H9 (cell line): ENCODE measurements at regions not wholly inside any gene's neighbourhood (a gene's known extent, or its start where the extent isn't known, plus 50 kb on each side); places are given as distances from the start of the nearest gene placed in this dataset.

ENCODE experiments used
- DNase-seq: peaks from one replicate; pipeline ENCODE4 v3.0.0-alpha.2; 2017
- H2AFZ ChIP-seq: one replicate; pipeline ENCODE4 v1.6.1; 2013; ENCODE audit warnings: mild to moderate bottlenecking, low read length, control low read depth, moderate library complexity
- H2AK5ac ChIP-seq: 2 replicates; pipeline ENCODE4 v1.6.1; 2013; ENCODE audit warnings: low read length, control low read depth, mixed read lengths; ENCODE audit not compliant: insufficient read length
- H2BK120ac ChIP-seq: one replicate; pipeline ENCODE4 v1.6.1; 2013; ENCODE audit warnings: low read depth, mild to moderate bottlenecking, low read length, control low read depth, inconsistent platforms; ENCODE audit not compliant: poor library complexity, severe bottlenecking
- H2BK12ac ChIP-seq: 2 replicates; pipeline ENCODE4 v1.6.1; 2013; ENCODE audit warnings: low read length, control low read depth, mixed read lengths, low read depth; ENCODE audit not compliant: insufficient read length
- H2BK15ac ChIP-seq: 2 replicates; pipeline ENCODE4 v1.6.1; 2013; ENCODE audit warnings: low read depth, low read length, control low read depth
- H2BK20ac ChIP-seq: one replicate; pipeline ENCODE4 v1.6.1; 2013; ENCODE audit warnings: low read depth, mild to moderate bottlenecking, low read length, control low read depth, inconsistent platforms; ENCODE audit not compliant: poor library complexity, severe bottlenecking
- H2BK5ac ChIP-seq: 2 replicates; pipeline ENCODE4 v1.6.1; 2013; ENCODE audit warnings: low read length, control low read depth, mixed read lengths; ENCODE audit not compliant: insufficient read length
- H3K14ac ChIP-seq: 2 replicates; pipeline ENCODE4 v1.6.1; 2013; ENCODE audit warnings: low read length, control low read depth; ENCODE audit not compliant: insufficient read depth
- H3K18ac ChIP-seq: 2 replicates; pipeline ENCODE4 v1.6.1; 2013; ENCODE audit warnings: low read depth, mild to moderate bottlenecking, mixed read lengths, low read length, control low read depth; ENCODE audit not compliant: insufficient read length
- H3K23ac ChIP-seq: 2 replicates; pipeline ENCODE4 v1.6.1; 2013; ENCODE audit warnings: low read length, control low read depth, mixed read lengths, low read depth; ENCODE audit not compliant: insufficient read length
- H3K23me2 ChIP-seq: 2 replicates; pipeline ENCODE4 v1.6.1; 2013; ENCODE audit warnings: low read depth, mild to moderate bottlenecking, mixed read lengths, low read length, control low read depth; ENCODE audit not compliant: insufficient read length, poor library complexity, severe bottlenecking
- H3K27ac ChIP-seq: 2 replicates; pipeline ENCODE4 v1.5.1; 2013; ENCODE audit warnings: low read length, control low read depth, mixed read lengths, low read depth; ENCODE audit not compliant: insufficient read length
- H3K27me3 ChIP-seq: 2 replicates; pipeline ENCODE4 v1.6.1; 2013; ENCODE audit warnings: low read length, control low read depth, inconsistent platforms; ENCODE audit not compliant: insufficient read depth
- H3K4ac ChIP-seq: 2 replicates; pipeline ENCODE4 v1.6.1; 2013; ENCODE audit warnings: low read depth, mild to moderate bottlenecking, control low read depth, inconsistent platforms, low read length, moderate library complexity
- H3K4me1 ChIP-seq: 2 replicates; pipeline ENCODE4 v1.6.1; 2013; ENCODE audit warnings: low read length, control low read depth, inconsistent platforms; ENCODE audit not compliant: insufficient read depth
- H3K4me2 ChIP-seq: 2 replicates; pipeline ENCODE4 v1.6.1; 2013; ENCODE audit warnings: low read length, control low read depth, mixed read lengths; ENCODE audit not compliant: insufficient read length, insufficient read depth
- H3K56ac ChIP-seq: 2 replicates; pipeline ENCODE4 v1.6.1; 2013; ENCODE audit warnings: low read depth, mild to moderate bottlenecking, mixed read lengths, low read length, control low read depth; ENCODE audit not compliant: insufficient read length
- H3K79me1 ChIP-seq: 2 replicates; pipeline ENCODE4 v1.6.1; 2013; ENCODE audit warnings: low read depth, mild to moderate bottlenecking, moderate library complexity, low read length, control low read depth, inconsistent platforms; ENCODE audit not compliant: insufficient read depth, poor library complexity, severe bottlenecking
- H3K79me2 ChIP-seq: 2 replicates; pipeline ENCODE4 v1.6.1; 2013; ENCODE audit warnings: low read length, control low read depth, inconsistent platforms; ENCODE audit not compliant: insufficient read depth
- H3K9ac ChIP-seq: 2 replicates; pipeline ENCODE4 v1.6.1; 2013; ENCODE audit warnings: low read length, control low read depth, mixed read lengths; ENCODE audit not compliant: insufficient read length; ENCODE audit errors: extremely low read depth
- H3K9me3 ChIP-seq: one replicate; pipeline ENCODE4 v1.6.1; 2013; ENCODE audit warnings: low read depth, low read length, inconsistent platforms; ENCODE audit not compliant: control insufficient read depth
- H3T11ph ChIP-seq: one replicate; pipeline ENCODE4 v1.6.1; 2013; ENCODE audit warnings: mild to moderate bottlenecking, low read length, control low read depth, inconsistent platforms
- H4K20me1 ChIP-seq: one replicate; pipeline ENCODE4 v1.6.1; 2013; ENCODE audit not compliant: control insufficient read depth, insufficient read length, insufficient read depth
- H4K5ac ChIP-seq: 2 replicates; pipeline ENCODE4 v1.6.1; 2013; ENCODE audit warnings: low read depth, mild to moderate bottlenecking, mixed read lengths, low read length, control low read depth; ENCODE audit not compliant: insufficient read length
- H4K8ac ChIP-seq: replicated peaks from 2 replicates; pipeline ENCODE4 v1.6.1; 2013; ENCODE audit warnings: low read length, control low read depth, mixed read lengths, low read depth; ENCODE audit not compliant: insufficient read length
- H4K91ac ChIP-seq: 2 replicates; pipeline ENCODE4 v1.6.1; 2013; ENCODE audit warnings: low read depth, mild to moderate bottlenecking, moderate library complexity, mixed read lengths, low read length, control low read depth; ENCODE audit not compliant: insufficient read length
- H3K27ac Mint-ChIP-seq, 3 experiments: 2 replicates in 2 of 3; 3 replicates in 1 of 3; pipeline ENCODE4 v1.8.0; 2020 to 2021; ENCODE audit warnings: mixed read lengths in 3 of 3, mild to moderate bottlenecking in 1 of 3, moderate library complexity in 1 of 3
- H3K27me3 Mint-ChIP-seq: 2 replicates; pipeline ENCODE4 v1.8.0; 2021; ENCODE audit warnings: low read depth, mild to moderate bottlenecking, moderate library complexity, mixed read lengths
- H3K36me3 Mint-ChIP-seq, 3 experiments: 2 replicates in 2 of 3; 3 replicates in 1 of 3; pipeline ENCODE4 v1.8.0; 2020 to 2021; ENCODE audit warnings: low read depth in 3 of 3, mixed read lengths in 3 of 3; ENCODE audit not compliant: insufficient read depth in 1 of 3
- H3K4me1 Mint-ChIP-seq, 2 experiments: 2 replicates each; pipeline ENCODE4 v1.8.0; 2020; ENCODE audit warnings: mixed read lengths in 2 of 2
- H3K4me3 Mint-ChIP-seq, 2 experiments: 2 replicates in 1 of 2; 3 replicates in 1 of 2; pipeline ENCODE4 v1.8.0; 2020 to 2021; ENCODE audit warnings: mild to moderate bottlenecking in 2 of 2, mixed read lengths in 2 of 2, moderate library complexity in 1 of 2
- H3K9me3 Mint-ChIP-seq, 2 experiments: 2 replicates in 1 of 2; 3 replicates in 1 of 2; pipeline ENCODE4 v1.8.0; 2020; ENCODE audit warnings: mild to moderate bottlenecking in 2 of 2, mixed read lengths in 2 of 2, moderate library complexity in 1 of 2
- CTCF ChIP-seq: fragments of 200-600 bp; sonication (generic); conservative IDR thresholded peaks from 3 replicates; pipeline ENCODE4 v1.8.0; 2021; ENCODE audit warnings: antibody characterized with exemption, mild to moderate bottlenecking
- WGBS: extraction: QIAGEN DNeasy Blood & Tissue Kit; methylation state at CpG from one replicate; pipeline ENCODE4 v1.1.7; 2013; ENCODE audit warnings: missing lambda C conversion rate, low lambda C conversion rate, mixed read lengths; ENCODE audit not compliant: insufficient read length; ENCODE audit errors: extremely low coverage; 5-methylcytosine and 5-hydroxymethylcytosine counted together

- Histone ChIP-seq H3K23me2 (no peaks in the 10 kb centered on the region), H4K20me1 (no peaks in the 10 kb centered on the region), H2BK20ac (no peak overlapping the region), H3K9me3 (no peaks in the 10 kb centered on the region), H3K4me2 (no peak overlapping the region), H3K27me3 (no peaks in the 10 kb centered on the region), H2AFZ (no peak overlapping the region), H4K5ac (no peak overlapping the region), H3K18ac (no peak overlapping the region), H4K91ac (no peak overlapping the region), H2AK5ac (no peak overlapping the region), H3K23ac (no peak overlapping the region), H2BK120ac (no peak overlapping the region), H3K4me1 (no peaks in the 10 kb centered on the region; the same call in 1 of the 2 replicates), H2BK5ac (no peak overlapping the region), H3K79me1 (no peaks in the 10 kb centered on the region), H3K56ac (no peak overlapping the region), H3K9ac (no peak overlapping the region), H4K8ac (no peak overlapping the region), H2BK15ac (no peak overlapping the region), H2BK12ac (no peak overlapping the region), H3K4ac (no peak overlapping the region), H3K79me2 (no peaks in the 10 kb centered on the region), H3K14ac (no peak overlapping the region), H3K27ac (no peak overlapping the region), H3T11ph (no peak overlapping the region)
- peaks cover 11 to 32% (median 26%) of the 10 kb centered on the region in 3 experiments for H3K36me3 Mint-ChIP-seq
- H3K27ac Mint-ChIP-seq = peak overlapping the region in 1 of 3 experiments; percentile 28; a peak in 1 of 7 replicates
- no peak overlapping the region for H3K4me3 Mint-ChIP-seq
- H3K27me3 Mint-ChIP-seq = no peaks in the 10 kb centered on the region
- peaks cover 27 to 37% of the 10 kb centered on the region in 2 experiments for H3K9me3 Mint-ChIP-seq
- H3K4me1 Mint-ChIP-seq = peaks cover 6 to 13% of the 10 kb centered on the region in 2 experiments
- no peak for DNase-seq
- no peak for TF ChIP-seq CTCF
- no CpG with 5 or more reads among the region's 1 CpG for WGBS
Measured at GRCh38 chr11:25613451-25613850, 718.5 kb upstream of the ANO3 start.
